SK-N-SH treated with all-trans-retinoic acid at 6 μM for 48 hours (cell line): ENCODE measurements at regions not wholly inside any gene's neighbourhood (a gene's known extent, or its start where the extent isn't known, plus 50 kb on each side); places are given as distances from the start of the nearest gene placed in this dataset.

Experiments
- ISL1 ChIP-seq: fragments of 250-450 bp; sonication (Bioruptor Pico); IDR thresholded peaks from 2 replicates; pipeline ENCODE4 v2.1.2; 2022; ENCODE audit warnings: mild to moderate bottlenecking, moderate library complexity
- RARB ChIP-seq: fragments of 250-450 bp; sonication (Bioruptor Pico); IDR thresholded peaks from 2 replicates; pipeline ENCODE4 v1.8.0; 2021; ENCODE audit warnings: mild to moderate bottlenecking, moderate library complexity
- ZFP30 ChIP-seq: fragments of 450-650 bp; formaldehyde crosslinking; IDR thresholded peaks from 2 replicates; pipeline ENCODE4 v1.5.0; 2022; ENCODE audit warnings: mild to moderate bottlenecking, moderate library complexity
- ZNF70 ChIP-seq: fragments of 450-650 bp; formaldehyde crosslinking; IDR thresholded peaks from 2 replicates; pipeline ENCODE4 v1.5.0; 2020; ENCODE audit warnings: mild to moderate bottlenecking, moderate library complexity
- TF ChIP-seq, protein P1 (sequence below): fragments of 250-450 bp; sonication (Bioruptor Pico); IDR thresholded peaks from 2 replicates; pipeline ENCODE4 v1.5.0; 2020; ENCODE audit warnings: mild to moderate bottlenecking, moderate library complexity
- TF ChIP-seq, protein P2 (sequence below): fragments of 250-450 bp; sonication (Bioruptor Pico); IDR thresholded peaks from 2 replicates; pipeline ENCODE4 v1.8.0; 2021; ENCODE audit warnings: low read depth, mild to moderate bottlenecking, moderate library complexity, borderline replicate concordance

DNA sequence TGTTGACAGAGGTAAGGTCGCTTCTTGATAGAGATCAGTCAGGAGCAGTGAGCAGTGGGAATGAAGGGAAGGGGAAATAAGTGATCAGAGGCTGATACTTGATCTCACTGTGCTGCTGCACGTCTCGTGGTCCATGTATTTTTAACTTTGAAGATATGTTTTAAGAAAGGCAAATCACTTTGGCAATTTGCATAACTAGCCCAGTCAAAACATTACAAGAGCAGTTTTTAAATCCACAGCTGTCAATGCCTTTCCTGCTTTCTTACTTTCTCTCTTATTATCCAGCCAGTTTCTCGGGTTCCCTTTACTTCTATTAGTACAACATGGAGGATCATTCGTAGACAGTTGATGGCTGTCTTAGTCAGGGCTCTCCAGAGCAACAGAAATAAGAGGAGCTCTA lies 472.8 kb downstream of the TMA16 start:
- no peak for TF ChIP-seq ZNF70 (CRISPR knock-in tag)
- no peak for TF ChIP-seq RARB (CRISPR knock-in tag)
- TF ChIP-seq, protein P1, sequence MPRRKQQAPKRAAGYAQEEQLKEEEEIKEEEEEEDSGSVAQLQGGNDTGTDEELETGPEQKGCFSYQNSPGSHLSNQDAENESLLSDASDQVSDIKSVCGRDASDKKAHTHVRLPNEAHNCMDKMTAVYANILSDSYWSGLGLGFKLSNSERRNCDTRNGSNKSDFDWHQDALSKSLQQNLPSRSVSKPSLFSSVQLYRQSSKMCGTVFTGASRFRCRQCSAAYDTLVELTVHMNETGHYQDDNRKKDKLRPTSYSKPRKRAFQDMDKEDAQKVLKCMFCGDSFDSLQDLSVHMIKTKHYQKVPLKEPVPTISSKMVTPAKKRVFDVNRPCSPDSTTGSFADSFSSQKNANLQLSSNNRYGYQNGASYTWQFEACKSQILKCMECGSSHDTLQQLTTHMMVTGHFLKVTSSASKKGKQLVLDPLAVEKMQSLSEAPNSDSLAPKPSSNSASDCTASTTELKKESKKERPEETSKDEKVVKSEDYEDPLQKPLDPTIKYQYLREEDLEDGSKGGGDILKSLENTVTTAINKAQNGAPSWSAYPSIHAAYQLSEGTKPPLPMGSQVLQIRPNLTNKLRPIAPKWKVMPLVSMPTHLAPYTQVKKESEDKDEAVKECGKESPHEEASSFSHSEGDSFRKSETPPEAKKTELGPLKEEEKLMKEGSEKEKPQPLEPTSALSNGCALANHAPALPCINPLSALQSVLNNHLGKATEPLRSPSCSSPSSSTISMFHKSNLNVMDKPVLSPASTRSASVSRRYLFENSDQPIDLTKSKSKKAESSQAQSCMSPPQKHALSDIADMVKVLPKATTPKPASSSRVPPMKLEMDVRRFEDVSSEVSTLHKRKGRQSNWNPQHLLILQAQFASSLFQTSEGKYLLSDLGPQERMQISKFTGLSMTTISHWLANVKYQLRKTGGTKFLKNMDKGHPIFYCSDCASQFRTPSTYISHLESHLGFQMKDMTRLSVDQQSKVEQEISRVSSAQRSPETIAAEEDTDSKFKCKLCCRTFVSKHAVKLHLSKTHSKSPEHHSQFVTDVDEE (CRISPR knock-in tag) = no peak
- no peak for TF ChIP-seq ISL1
- TF ChIP-seq ZFP30 = no peak
- TF ChIP-seq, protein P2, sequence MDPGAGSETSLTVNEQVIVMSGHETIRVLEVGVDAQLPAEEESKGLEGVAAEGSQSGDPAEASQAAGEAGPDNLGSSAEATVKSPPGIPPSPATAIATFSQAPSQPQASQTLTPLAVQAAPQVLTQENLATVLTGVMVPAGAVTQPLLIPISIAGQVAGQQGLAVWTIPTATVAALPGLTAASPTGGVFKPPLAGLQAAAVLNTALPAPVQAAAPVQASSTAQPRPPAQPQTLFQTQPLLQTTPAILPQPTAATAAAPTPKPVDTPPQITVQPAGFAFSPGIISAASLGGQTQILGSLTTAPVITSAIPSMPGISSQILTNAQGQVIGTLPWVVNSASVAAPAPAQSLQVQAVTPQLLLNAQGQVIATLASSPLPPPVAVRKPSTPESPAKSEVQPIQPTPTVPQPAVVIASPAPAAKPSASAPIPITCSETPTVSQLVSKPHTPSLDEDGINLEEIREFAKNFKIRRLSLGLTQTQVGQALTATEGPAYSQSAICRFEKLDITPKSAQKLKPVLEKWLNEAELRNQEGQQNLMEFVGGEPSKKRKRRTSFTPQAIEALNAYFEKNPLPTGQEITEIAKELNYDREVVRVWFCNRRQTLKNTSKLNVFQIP (CRISPR knock-in tag) = no peak
